DND-41 (cell line): ENCODE measurements at regions not wholly inside any gene's neighbourhood (a gene's known extent, or its start where the extent isn't known, plus 50 kb on each side); places are given as distances from the start of the nearest gene placed in this dataset.

Experiments used
- EZH2 ChIP-seq: IDR thresholded peaks from 3 replicates; pipeline ENCODE4 v1.6.1; 2012; ENCODE audit warnings: borderline replicate concordance, low read depth, mild to moderate bottlenecking, moderate library complexity, low read length, inconsistent platforms; ENCODE audit not compliant: severe bottlenecking
- TF ChIP-seq, protein P1 (sequence below): IDR thresholded peaks from 2 replicates; pipeline ENCODE4 v1.5.1; 2012; ENCODE audit warnings: borderline replicate concordance, low read length, moderate library complexity, mild to moderate bottlenecking; ENCODE audit not compliant: poor library complexity, severe bottlenecking; ENCODE audit errors: extremely low read depth

DNA sequence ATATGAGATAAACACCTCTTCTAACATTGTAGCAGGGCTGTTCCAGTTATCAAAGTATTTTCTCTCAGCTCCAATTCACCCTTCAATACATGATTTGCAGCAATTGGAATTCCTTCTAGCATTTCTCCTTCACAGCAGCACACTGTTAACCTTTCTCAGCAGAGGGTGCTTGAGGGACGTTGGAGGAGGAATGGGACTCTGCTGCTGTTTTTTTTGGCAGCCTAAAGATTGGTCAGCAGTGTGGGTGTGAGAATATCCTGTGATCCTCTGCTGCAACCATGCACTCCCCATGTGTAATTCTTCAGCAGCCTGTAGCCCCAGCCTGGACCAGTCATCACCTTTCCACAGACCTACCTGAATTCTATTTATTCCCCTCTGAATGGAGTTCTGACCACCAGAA lies 1708.9 kb upstream of the CELF4 start:
- TF ChIP-seq, protein P1, sequence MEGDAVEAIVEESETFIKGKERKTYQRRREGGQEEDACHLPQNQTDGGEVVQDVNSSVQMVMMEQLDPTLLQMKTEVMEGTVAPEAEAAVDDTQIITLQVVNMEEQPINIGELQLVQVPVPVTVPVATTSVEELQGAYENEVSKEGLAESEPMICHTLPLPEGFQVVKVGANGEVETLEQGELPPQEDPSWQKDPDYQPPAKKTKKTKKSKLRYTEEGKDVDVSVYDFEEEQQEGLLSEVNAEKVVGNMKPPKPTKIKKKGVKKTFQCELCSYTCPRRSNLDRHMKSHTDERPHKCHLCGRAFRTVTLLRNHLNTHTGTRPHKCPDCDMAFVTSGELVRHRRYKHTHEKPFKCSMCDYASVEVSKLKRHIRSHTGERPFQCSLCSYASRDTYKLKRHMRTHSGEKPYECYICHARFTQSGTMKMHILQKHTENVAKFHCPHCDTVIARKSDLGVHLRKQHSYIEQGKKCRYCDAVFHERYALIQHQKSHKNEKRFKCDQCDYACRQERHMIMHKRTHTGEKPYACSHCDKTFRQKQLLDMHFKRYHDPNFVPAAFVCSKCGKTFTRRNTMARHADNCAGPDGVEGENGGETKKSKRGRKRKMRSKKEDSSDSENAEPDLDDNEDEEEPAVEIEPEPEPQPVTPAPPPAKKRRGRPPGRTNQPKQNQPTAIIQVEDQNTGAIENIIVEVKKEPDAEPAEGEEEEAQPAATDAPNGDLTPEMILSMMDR = no peak
- TF ChIP-seq EZH2 = no peak
